GM12878 (cell line): ENCODE measurements at regions not wholly inside any gene's neighbourhood (a gene's known extent, or its start where the extent isn't known, plus 50 kb on each side); places are given as distances from the start of the nearest gene placed in this dataset.
"Not testable (repeated sequence)": the region's sequence is repeated elsewhere in the genome, so short reads cannot be mapped to it uniquely, and the experiment has no call there.

Source experiments
- ATAC-seq: fragments of 200-7000 bp; cut with Tn5 transposase; 3 replicates; pipeline ENCODE4 v1.9.1; 2020; ENCODE audit warnings: mild to moderate bottlenecking, moderate library complexity
- BruUV-seq: library from RNA; stranded (reverse); fragments of 400-500 nt; replicated peaks from 2 replicates; lab custom pipeline; 2021; lab: Mats Ljungman, UMichigan
- CTCF ChIA-PET: fragments of 300-600 bp; sonication (Branson Sonifier 250); formaldehyde crosslinking; extraction: SDS; loops from one replicate; lab custom pipeline; 2021; ENCODE audit warnings: inconsistent platforms; lab: Yijun Ruan, JAX
- POLR2A ChIA-PET: fragments of 350-600 bp; formaldehyde crosslinking; extraction: SDS; loops from one replicate; lab custom pipeline; 2021; ENCODE audit warnings: inconsistent platforms; lab: Charles Lee
- RAD21 ChIA-PET: fragments of 300-600 bp; sonication (Branson Sonifier 250); formaldehyde crosslinking; loops from one replicate; lab custom pipeline; 2023; ENCODE audit warnings: antibody characterized with exemption; ENCODE audit not compliant: unreplicated experiment; lab: Charles Lee
- SMC1A ChIA-PET: fragments of 300-600 bp; sonication (Branson Sonifier 250); formaldehyde crosslinking; loops from one replicate; lab custom pipeline; 2023; ENCODE audit not compliant: unreplicated experiment, uncharacterized antibody; lab: Charles Lee
- DNase-seq: peaks from one replicate; pipeline ENCODE4 v3.0.0-alpha.2; 2011; ENCODE audit warnings: low read depth, low spot score
- FAIRE-seq: peaks from 3 replicates; lab custom pipeline; 2011; peaks lifted over from hg19 to GRCh38; lab: Jason Lieb, UNC
- H2AFZ ChIP-seq: 2 replicates; pipeline ENCODE4 v1.6.0; 2011; ENCODE audit warnings: low read depth, low read length, control low read depth; ENCODE audit not compliant: control insufficient read depth
- H3K27ac ChIP-seq: 2 replicates; pipeline ENCODE4 v1.5.1; 2011; ENCODE audit warnings: control low read depth; ENCODE audit not compliant: control insufficient read depth, insufficient read depth
- H3K27me3 ChIP-seq, 2 experiments: replicated peaks in 1 of 2; 2 replicates each; pipeline versions ENCODE4 v1.6.0 to v1.6.1; 2011; ENCODE audit warnings: low read length in 1 of 2; ENCODE audit not compliant: control insufficient read depth in 2 of 2, insufficient read depth in 2 of 2
- H3K36me3 ChIP-seq, 2 experiments: 2 replicates each; pipeline ENCODE4 v1.5.1; 2011; ENCODE audit warnings: low read length in 1 of 2; ENCODE audit not compliant: control insufficient read depth in 2 of 2, insufficient read depth in 2 of 2
- H3K4me1 ChIP-seq: 2 replicates; pipeline ENCODE4 v1.6.1; 2011; ENCODE audit warnings: mild to moderate bottlenecking, low read length, moderate library complexity, mixed read lengths; ENCODE audit not compliant: control insufficient read depth, insufficient read depth
- H3K4me2 ChIP-seq: 2 replicates; pipeline ENCODE4 v1.6.0; 2011; ENCODE audit warnings: control low read depth; ENCODE audit not compliant: control insufficient read depth, insufficient read depth
- H3K4me3 ChIP-seq: fragments of 200-600 bp; sonication (generic); 2 replicates; pipeline ENCODE4 v1.5.1; 2016
- H3K79me2 ChIP-seq: 2 replicates; pipeline ENCODE4 v1.6.0; 2011; ENCODE audit warnings: low read length; ENCODE audit not compliant: control insufficient read depth, insufficient read depth
- H3K9ac ChIP-seq: 2 replicates; pipeline ENCODE4 v1.8.0; 2011; ENCODE audit warnings: low read length, control low read depth, mixed read lengths; ENCODE audit not compliant: control insufficient read depth, insufficient read depth
- H3K9me3 ChIP-seq: replicated peaks from 3 replicates; pipeline ENCODE4 v1.5.1; 2011; ENCODE audit warnings: mild to moderate bottlenecking, low read length; ENCODE audit not compliant: control insufficient read depth, insufficient read depth
- H4K20me1 ChIP-seq: 2 replicates; pipeline ENCODE4 v1.6.0; 2011; ENCODE audit not compliant: control insufficient read depth, insufficient read depth
- KDM1A ChIP-seq: fragments of 200-600 bp; sonication (generic); IDR thresholded peaks from 2 replicates; pipeline ENCODE4 v1.6.1; 2016; ENCODE audit warnings: borderline replicate concordance
- ZBED1 ChIP-seq: IDR thresholded peaks from 2 replicates; pipeline ENCODE4 v1.6.1; 2016; ENCODE audit warnings: borderline replicate concordance
- WGBS: methylation state at CpG from one replicate; pipeline ENCODE4 v1.1.6; 2016; ENCODE audit warnings: low lambda C conversion rate; ENCODE audit not compliant: insufficient replicate concordance, insufficient coverage; ENCODE audit errors: missing lambda C conversion rate; 5-methylcytosine and 5-hydroxymethylcytosine counted together
- in situ Hi-C: fragments of 300-500 bp; cut with MboI; formaldehyde crosslinking; loops from 9 replicates; pipeline ENCODE4 v1.14.3; 2018; ENCODE audit warnings: mixed read lengths
- intact Hi-C: fragments of 100-400 bp; cut with micrococcal nuclease; formaldehyde crosslinking; loops from one replicate; pipeline ENCODE4 v1.14.2; 2022; ENCODE audit not compliant: unreplicated experiment

DNA sequence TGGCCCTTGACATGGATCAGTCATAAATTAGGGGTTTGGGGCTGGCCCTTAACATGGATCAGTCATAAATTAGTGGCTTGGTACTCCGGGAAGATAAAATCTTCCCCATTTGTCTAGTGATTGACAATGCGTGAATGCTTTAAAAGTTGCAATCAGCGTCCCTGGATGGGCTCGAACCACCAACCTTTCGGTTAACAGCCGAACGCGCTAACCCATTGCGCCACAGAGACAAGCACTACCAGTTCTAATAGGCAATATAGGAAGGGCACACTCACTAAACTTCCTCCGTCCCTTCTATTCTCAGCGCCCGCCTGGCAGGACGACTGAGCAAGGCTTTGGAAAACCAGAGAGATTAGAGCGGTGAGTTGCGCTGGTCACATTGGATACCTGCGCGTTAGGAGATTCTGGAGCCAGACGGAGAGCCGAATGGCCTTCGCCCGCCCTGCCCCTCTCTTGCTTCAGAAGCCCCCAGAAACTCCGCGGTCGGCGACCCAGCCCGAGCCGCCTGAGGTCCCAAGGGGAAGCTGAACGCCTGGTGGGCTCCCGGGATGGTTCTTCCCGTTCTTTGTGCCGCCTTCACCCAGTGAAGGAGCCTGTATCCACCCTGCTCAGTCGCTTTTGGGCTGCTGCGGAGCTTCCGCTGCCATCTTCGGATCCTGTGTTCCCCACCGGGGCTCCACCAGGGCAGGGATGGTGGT is 235.9 kb downstream of the FAM72C start:
- WGBS = 20% methylated on average over 33 of the region's 36 CpGs
- no peak for ATAC-seq
- DNase-seq = no peak

DNA sequence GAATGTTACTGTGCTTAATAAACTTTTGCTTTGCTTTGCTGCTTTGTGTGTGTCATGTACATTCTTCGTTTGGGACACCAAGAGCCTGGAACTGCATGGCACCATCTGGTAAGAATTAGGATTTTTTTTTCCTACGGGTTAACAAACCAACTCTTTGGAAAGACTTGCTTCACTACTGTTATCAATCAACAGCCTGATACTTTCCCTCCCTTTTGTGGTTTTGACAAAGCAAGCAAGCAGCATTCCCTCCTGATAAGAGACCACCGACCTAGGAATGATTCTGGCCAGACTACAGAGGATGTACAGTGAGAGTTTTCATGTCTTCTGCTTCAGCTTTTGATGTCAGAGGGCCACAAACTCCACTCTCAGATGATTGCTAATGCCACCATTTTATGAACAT is 237.5 kb downstream of the FAM72C start:
- ATAC-seq, H3K36me3 ChIP-seq, H3K4me1 ChIP-seq, BruUV-seq, H3K4me2 ChIP-seq, in situ Hi-C loops, H3K4me3 ChIP-seq, RAD21 ChIA-PET, H3K27ac ChIP-seq, POLR2A ChIA-PET, H3K27me3 ChIP-seq, FAIRE-seq, H4K20me1 ChIP-seq, DNase-seq, H3K9me3 ChIP-seq, intact Hi-C loops, H3K9ac ChIP-seq, SMC1A ChIA-PET, H3K79me2 ChIP-seq, CTCF ChIA-PET, H2AFZ ChIP-seq: not testable (repeated sequence)
- 0% methylated on average over 3 of the region's 3 CpGs for WGBS

More for the DNA sequence above, 235.9 kb downstream of the FAM72C start:
- Histone ChIP-seq H4K20me1 (no peaks in the 10 kb centered on the region), H3K4me1 (no peaks in the 10 kb centered on the region), H3K27me3 (peaks cover 0 to 3% of the 10 kb centered on the region in 2 experiments; a peak in 2 of 4 replicates), H3K4me3 (no peak overlapping the region), H3K27ac (no peak overlapping the region), H3K9me3 (no peaks in the 10 kb centered on the region), H3K9ac (no peak overlapping the region)
- ChIA-PET RAD21 (no interaction called here), POLR2A (no interaction called here)
- in situ Hi-C loops = no loop called here
- intact Hi-C loops = no loop called here
- TF ChIP-seq KDM1A = no peak
- no peak for TF ChIP-seq ZBED1
- TF ChIP-seq, all 136 proteins: peak for 0
- Histone ChIP-seq H3K36me3 (no peaks in the 10 kb centered on the region), H2AFZ (no peak overlapping the region), H3K4me2 (no peak overlapping the region), H3K79me2 (no peaks in the 10 kb centered on the region)
- no TSS peak for BruUV-seq
- ChIA-PET CTCF (no interaction called here), SMC1A (no interaction called here)
- no peak for FAIRE-seq

DNA sequence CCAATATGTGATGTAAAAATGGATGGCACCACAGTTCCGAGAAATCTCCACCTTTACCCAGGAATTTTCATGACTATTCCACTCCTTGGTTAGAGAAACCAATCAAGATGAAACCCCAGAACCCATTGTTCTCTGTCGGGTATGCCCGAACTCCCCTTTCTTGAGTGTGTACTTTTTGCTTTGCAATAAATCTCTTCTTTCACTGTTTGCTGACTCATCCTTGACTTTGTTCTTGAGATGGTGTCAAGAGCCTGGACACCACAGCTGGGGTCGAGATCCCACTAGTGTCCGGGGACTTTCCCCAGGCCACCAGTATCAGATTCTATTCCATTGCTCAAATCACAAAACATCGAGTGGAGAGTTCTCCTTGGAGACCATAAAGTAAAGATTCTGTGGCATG is 240.9 kb downstream of the FAM72C start:
- H3K27me3 ChIP-seq, H3K9me3 ChIP-seq, H2AFZ ChIP-seq, intact Hi-C loops, FAIRE-seq, ATAC-seq, H3K27ac ChIP-seq, H3K79me2 ChIP-seq, H4K20me1 ChIP-seq, SMC1A ChIA-PET, RAD21 ChIA-PET, POLR2A ChIA-PET, H3K36me3 ChIP-seq, H3K4me3 ChIP-seq, CTCF ChIA-PET, H3K9ac ChIP-seq, BruUV-seq, in situ Hi-C loops, H3K4me2 ChIP-seq, DNase-seq, H3K4me1 ChIP-seq: not testable (repeated sequence)
- under 1% methylated on average over 6 of the region's 6 CpGs for WGBS
